ENCODE measurements at regions not wholly inside any gene's neighbourhood (a gene's known extent, or its start where the extent isn't known, plus 50 kb on each side); places are given as distances from the start of the nearest gene placed in this dataset.

DNA sequence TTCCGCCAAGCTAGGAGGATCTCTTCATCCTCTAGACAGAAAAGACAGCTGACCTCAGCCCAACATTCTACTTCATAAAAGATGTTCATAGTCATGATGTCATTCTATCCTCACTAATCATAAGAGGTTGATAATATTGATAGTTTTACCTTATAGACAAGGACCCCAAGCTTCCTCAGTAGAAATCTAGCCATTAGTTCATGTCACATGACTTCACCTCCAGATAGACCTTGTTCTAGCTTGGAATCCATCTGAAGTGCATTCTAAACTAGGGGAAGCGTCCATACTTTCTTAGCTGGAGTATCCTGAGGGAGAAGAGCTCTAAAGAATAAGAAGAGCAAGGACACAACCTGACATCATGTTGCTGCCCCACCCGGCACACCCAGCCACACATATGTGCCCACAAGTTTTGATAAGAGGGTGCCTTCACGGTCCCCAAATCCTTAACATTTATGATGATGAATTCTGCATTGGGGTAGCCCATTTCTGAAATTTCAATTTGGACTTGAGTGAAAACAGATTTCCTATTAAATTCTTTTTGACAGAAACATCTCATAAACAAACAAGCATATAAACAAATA lies 292.5 kb upstream of the STXBP5 start:
- H3K4me1 Mint-ChIP-seq = peaks cover 26% of the 10 kb centered on the region
- no peaks in the 10 kb centered on the region for H3K36me3 Mint-ChIP-seq (ENCODE audit: low read depth)
- TF ChIP-seq, protein P1, sequence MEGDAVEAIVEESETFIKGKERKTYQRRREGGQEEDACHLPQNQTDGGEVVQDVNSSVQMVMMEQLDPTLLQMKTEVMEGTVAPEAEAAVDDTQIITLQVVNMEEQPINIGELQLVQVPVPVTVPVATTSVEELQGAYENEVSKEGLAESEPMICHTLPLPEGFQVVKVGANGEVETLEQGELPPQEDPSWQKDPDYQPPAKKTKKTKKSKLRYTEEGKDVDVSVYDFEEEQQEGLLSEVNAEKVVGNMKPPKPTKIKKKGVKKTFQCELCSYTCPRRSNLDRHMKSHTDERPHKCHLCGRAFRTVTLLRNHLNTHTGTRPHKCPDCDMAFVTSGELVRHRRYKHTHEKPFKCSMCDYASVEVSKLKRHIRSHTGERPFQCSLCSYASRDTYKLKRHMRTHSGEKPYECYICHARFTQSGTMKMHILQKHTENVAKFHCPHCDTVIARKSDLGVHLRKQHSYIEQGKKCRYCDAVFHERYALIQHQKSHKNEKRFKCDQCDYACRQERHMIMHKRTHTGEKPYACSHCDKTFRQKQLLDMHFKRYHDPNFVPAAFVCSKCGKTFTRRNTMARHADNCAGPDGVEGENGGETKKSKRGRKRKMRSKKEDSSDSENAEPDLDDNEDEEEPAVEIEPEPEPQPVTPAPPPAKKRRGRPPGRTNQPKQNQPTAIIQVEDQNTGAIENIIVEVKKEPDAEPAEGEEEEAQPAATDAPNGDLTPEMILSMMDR (IDR thresholded peaks at IDR 0.05) = no peak
- H3K27me3 Mint-ChIP-seq (ENCODE audit: low read depth, poor library complexity) = peaks cover 9% of the 10 kb centered on the region
- no peak for DNase-seq
- H3K9me3 Mint-ChIP-seq = peaks cover 5% of the 10 kb centered on the region
- no peak overlapping the region for H3K4me3 Mint-ChIP-seq
- no peak overlapping the region for H3K27ac Mint-ChIP-seq

DNA sequence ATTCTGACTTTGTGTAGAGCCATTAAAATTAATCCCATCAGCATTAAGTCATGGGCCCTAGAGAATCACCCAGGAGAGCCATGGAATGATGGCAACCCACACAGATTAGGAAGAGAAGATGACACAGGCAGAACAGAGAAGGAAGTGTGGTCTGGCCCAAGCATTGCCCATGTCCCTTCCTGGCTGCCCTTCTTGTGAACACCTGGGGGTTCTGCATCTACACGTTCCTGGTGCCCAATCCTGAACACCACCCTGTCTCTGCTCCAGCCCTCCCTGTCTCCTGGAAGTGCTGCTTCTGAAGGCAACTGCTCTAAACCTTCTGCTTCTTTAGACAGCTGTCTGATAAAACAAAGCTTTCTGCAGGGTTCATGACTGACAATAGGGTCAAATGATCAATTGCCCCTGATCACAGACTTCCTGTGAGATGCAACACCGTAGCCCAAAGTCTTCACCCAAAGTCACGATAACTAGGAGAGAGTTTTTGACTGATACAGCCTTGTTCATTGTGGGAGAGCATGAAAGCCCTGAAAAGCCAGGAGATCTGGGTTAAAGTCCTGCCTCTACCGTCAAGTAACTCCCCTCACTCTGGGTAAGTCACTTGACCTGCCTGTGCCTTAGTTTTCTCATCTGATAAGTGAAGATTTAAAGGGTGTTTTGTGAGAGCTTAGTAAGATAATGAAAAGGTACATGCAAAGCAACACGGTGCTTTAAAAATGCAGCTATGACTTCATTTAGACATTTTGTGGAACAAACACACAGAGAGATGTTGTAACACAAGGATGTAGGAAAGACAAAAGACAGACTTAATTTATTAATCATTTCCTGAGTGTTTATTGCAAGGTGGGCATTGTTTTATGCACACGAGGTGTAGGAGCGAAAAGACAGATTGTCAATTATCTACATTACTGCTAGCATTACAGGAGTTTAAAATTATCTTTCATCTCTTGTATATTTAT lies 291.2 kb upstream of the STXBP5 start:
- no peak overlapping the region for H3K4me3 Mint-ChIP-seq
- H3K4me1 Mint-ChIP-seq = peaks cover 26% of the 10 kb centered on the region
- H3K9me3 Mint-ChIP-seq = peaks cover 5% of the 10 kb centered on the region
- DNase-seq = no peak
- no peaks in the 10 kb centered on the region for H3K36me3 Mint-ChIP-seq (ENCODE audit: low read depth)
- peaks cover 9% of the 10 kb centered on the region for H3K27me3 Mint-ChIP-seq (ENCODE audit: low read depth, poor library complexity)
- TF ChIP-seq, protein P1 (IDR thresholded peaks at IDR 0.05) = no peak
- no peak overlapping the region for H3K27ac Mint-ChIP-seq

DNA sequence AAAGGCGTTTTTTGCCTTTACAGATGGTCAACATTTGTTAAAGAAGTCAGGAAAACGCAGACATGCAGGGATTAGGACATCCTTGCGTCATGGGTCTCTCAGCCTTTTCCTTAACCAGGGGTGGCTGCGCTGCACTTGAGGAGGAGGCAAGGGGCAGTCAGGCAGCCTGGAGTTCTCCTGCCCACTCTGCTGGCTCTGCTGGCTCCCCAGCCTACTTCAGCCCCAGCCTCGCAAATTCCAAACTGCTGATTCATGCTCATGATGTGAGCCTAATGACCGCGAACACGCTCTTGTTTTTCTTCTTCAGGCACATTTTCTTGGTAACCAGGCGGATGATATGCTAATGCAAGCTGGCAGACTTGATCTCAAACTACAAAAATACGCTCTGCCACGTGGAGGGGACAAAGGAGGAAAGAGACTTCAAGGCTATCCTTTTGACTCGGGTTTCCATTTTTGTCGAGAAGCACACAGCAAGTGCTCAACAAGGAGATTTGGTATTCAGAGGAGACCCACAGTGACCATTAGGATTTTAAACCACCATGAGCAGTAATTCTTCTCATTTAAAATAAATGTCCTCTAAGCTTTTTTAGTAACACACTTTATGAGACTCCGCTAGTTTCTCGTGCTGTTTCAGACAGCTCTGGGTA lies 290.3 kb upstream of the STXBP5 start:
- peak; percentile 52 for DNase-seq
- TF ChIP-seq, protein P1 (IDR thresholded peaks at IDR 0.05) = no peak
- Mint-ChIP-seq H3K4me1 (peaks cover 26% of the 10 kb centered on the region), H3K4me3 (peak overlapping the region; percentile 59), H3K9me3 (peaks cover 5% of the 10 kb centered on the region), H3K27me3 (ENCODE audit: low read depth, poor library complexity) (peaks cover 9% of the 10 kb centered on the region), H3K27ac (peak overlapping the region; percentile 93), H3K36me3 (ENCODE audit: low read depth) (no peaks in the 10 kb centered on the region)

DNA sequence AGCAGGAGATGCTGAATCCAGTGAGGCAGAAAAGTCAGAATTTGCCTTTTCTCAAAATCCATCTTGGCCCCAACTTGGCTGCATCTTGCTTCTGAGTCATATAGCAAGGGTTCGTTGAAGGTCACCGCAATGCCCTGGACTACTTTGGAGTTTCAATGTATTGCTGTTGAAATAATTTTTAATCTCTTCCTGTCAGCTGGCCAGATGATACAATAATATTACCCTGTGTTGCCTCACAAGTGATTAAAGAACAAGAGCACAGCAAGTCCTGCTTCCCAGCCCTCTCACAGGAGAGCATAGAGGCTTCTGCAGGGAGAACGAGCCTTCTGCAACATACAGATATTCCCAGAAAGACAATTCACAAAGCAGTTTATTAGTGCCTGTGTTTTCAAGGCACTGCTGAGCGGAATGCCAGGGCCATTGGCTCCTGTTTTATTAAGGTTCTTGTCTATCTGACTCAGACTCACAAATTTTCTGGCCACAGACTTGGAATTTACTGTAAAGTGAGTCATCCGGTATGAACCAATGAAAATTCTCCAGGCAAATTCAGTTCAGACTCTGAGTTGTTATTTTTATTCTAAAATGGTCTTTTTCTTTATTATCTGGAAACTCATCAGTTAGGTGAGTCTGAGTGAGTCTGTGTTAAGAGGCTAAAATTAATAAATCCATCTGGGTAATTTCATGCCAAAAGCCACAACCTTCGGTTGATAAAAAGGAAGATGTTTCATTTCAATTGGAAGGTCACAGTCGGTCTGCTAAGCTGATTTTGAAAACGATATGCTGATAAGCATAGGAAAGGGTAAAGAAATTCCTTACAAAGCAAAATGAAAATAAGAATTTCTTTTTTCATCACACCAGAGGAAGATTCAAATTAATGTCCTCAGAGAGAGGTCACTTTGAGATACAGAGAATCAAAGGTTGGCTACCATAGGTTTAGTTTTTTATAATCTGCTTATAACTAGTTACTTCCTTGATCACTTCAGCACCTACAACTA lies 289.4 kb upstream of the STXBP5 start:
- peaks cover 5% of the 10 kb centered on the region for H3K27me3 Mint-ChIP-seq (ENCODE audit: low read depth, poor library complexity)
- H3K27ac Mint-ChIP-seq = peak overlapping the region; percentile 93
- H3K4me3 Mint-ChIP-seq = no peak overlapping the region
- peaks cover 26% of the 10 kb centered on the region for H3K4me1 Mint-ChIP-seq
- no peak for DNase-seq
- peaks cover 5% of the 10 kb centered on the region for H3K9me3 Mint-ChIP-seq
- TF ChIP-seq, protein P1 (IDR thresholded peaks at IDR 0.05) = no peak
- no peaks in the 10 kb centered on the region for H3K36me3 Mint-ChIP-seq (ENCODE audit: low read depth)

DNA sequence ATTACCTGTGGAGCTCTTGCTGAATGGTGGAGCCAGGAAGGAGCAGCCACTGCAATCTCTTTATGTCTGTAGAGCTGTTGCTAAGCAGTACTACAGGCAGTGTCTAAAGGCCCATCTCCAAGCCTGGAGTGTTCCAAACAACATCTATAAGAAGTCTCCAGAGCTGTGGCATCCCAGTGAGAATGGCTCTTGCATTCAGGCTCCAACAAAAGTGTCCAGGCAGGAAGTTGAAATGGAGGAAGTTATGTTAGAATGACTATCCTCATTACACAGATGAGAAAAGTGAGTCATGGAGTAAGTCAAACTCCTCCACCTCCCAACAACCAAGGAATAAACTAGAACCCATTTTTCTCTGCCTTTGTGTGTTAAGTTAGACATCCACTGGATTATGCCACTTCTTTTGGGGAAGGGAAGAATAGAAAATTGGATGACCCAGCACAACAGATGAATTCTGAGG lies 288.5 kb upstream of the STXBP5 start:
- Mint-ChIP-seq H3K4me1 (peaks cover 26% of the 10 kb centered on the region), H3K27me3 (ENCODE audit: low read depth, poor library complexity) (peaks cover 2% of the 10 kb centered on the region), H3K27ac (no peak overlapping the region), H3K4me3 (no peak overlapping the region), H3K36me3 (ENCODE audit: low read depth) (no peaks in the 10 kb centered on the region), H3K9me3 (peaks cover 5% of the 10 kb centered on the region)
- TF ChIP-seq, protein P1 (IDR thresholded peaks at IDR 0.05) = no peak
- DNase-seq = no peak

All from nephron progenitor cell (in vitro differentiated cells).